ENCODE measurements at regions not wholly inside any gene's neighbourhood (a gene's known extent, or its start where the extent isn't known, plus 50 kb on each side); places are given as distances from the start of the nearest gene placed in this dataset.
"Not testable (repeated sequence)": the region's sequence is repeated elsewhere in the genome, so short reads cannot be mapped to it uniquely, and the experiment has no call there.

GRCh38 chrX:11836284-11836683 is 78.2 kb downstream of the MSL3 start:
- DNase-seq: no peak

GRCh38 chrX:11837437-11837836 is 79.4 kb downstream of the MSL3 start:
- DNase-seq: no peak

- DNase-seq: no peak
These were observed 106.1 kb downstream of the MSL3 start for GRCh38 chrX:11864171-11864570.

GRCh38 chrX:11867610-11868345 is 109.7 kb downstream of the MSL3 start:
- no peak for DNase-seq

GRCh38 chrX:11870789-11871188 is 112.8 kb downstream of the MSL3 start:
- DNase-seq: no peak

- DNase-seq: no peak
These were observed 123.6 kb downstream of the MSL3 start for GRCh38 chrX:11881485-11882170.

GRCh38 chrX:11886745-11887144 is 128.7 kb downstream of the MSL3 start:
- no peak for DNase-seq

GRCh38 chrX:11887175-11887574 is 129.1 kb downstream of the MSL3 start:
- no peak for DNase-seq

GRCh38 chrX:11888421-11888820 is 130.4 kb downstream of the MSL3 start:
- no peak for DNase-seq

GRCh38 chrX:11889791-11890190 is 131.8 kb downstream of the MSL3 start:
- no peak for DNase-seq

GRCh38 chrX:11890836-11891514 is 132.9 kb downstream of the MSL3 start:
- DNase-seq: no peak

- no peak for DNase-seq
These were observed 136.1 kb downstream of the MSL3 start for GRCh38 chrX:11893933-11894710.

- no peak for DNase-seq
These were observed 141.1 kb downstream of the MSL3 start for GRCh38 chrX:11899091-11899490.

GRCh38 chrX:11905933-11906332 is 147.9 kb downstream of the MSL3 start:
- DNase-seq: not testable (repeated sequence)

- peak; percentile 13 for DNase-seq
These were observed 150.3 kb downstream of the MSL3 start for GRCh38 chrX:11908371-11908770.

- DNase-seq: no peak
These were observed 155.0 kb downstream of the MSL3 start for GRCh38 chrX:11913001-11913400.

- DNase-seq: no peak
These were observed 171.4 kb downstream of the MSL3 start for GRCh38 chrX:11929476-11929875.

- DNase-seq: no peak
These were observed 174.4 kb downstream of the MSL3 start for GRCh38 chrX:11932423-11932822.

- DNase-seq: no peak
These were observed 176.1 kb downstream of the MSL3 start for GRCh38 chrX:11934089-11934488.

- no peak for DNase-seq
These were observed 183.5 kb downstream of the MSL3 start for GRCh38 chrX:11941571-11941970.

- DNase-seq: no peak
These were observed 186.5 kb downstream of the MSL3 start for GRCh38 chrX:11944501-11944900.

GRCh38 chrX:11949291-11949690 is 189.0 kb upstream of the FRMPD4 start:
- no peak for DNase-seq

- no peak for DNase-seq
These were observed 186.0 kb upstream of the FRMPD4 start for GRCh38 chrX:11952176-11952720.
